Colonic mucosa (tissue), 4 donors: ENCODE measurements at regions not wholly inside any gene's neighbourhood (a gene's known extent, or its start where the extent isn't known, plus 50 kb on each side); places are given as distances from the start of the nearest gene placed in this dataset.
"Not testable (repeated sequence)": the region's sequence is repeated elsewhere in the genome, so short reads cannot be mapped to it uniquely, and the experiment has no call there.

Source experiments
- DNase-seq: peaks from one replicate; pipeline ENCODE4 v3.0.0-alpha.2; 2020
- H3K27ac ChIP-seq: fragments of 200-600 bp; one replicate; pipeline ENCODE4 v1.8.0; 2021
- H3K27me3 ChIP-seq: fragments of 200-600 bp; one replicate; pipeline ENCODE4 v1.8.0; 2021
- H3K36me3 ChIP-seq: fragments of 200-600 bp; one replicate; pipeline ENCODE4 v1.8.0; 2021
- H3K4me1 ChIP-seq: fragments of 200-600 bp; one replicate; pipeline ENCODE4 v1.8.0; 2021; ENCODE audit warnings: mild to moderate bottlenecking
- H3K4me3 ChIP-seq: fragments of 200-600 bp; one replicate; pipeline ENCODE4 v1.8.0; 2021
- H3K9ac ChIP-seq, 2 donors: one replicate each; pipeline ENCODE4 v1.7.0; 2013; ENCODE audit warnings: control low read depth in 2 of 2, low read depth in 2 of 2, low read length in 2 of 2
- H3K9me3 ChIP-seq: fragments of 200-600 bp; one replicate; pipeline ENCODE4 v1.8.0; 2021
- CTCF ChIP-seq: fragments of 200-600 bp; IDR thresholded peaks from one replicate; pipeline ENCODE4 v1.8.0; 2022; ENCODE audit warnings: antibody characterized with exemption, mild to moderate bottlenecking
- intact Hi-C: fragments of 100-400 bp; cut with DNase I; formaldehyde crosslinking; loops from one replicate; pipeline ENCODE4 v1.14.1; 2022
- donor health status: healthy.
- donor health status: DM: no; HTN: no; CAD: no.
- donor health status: DM: no; HTN: no; CAD: no.

- no peak overlapping the region for H3K27ac ChIP-seq
- no peak overlapping the region for H3K9ac ChIP-seq
- no peak for DNase-seq
- intact Hi-C loops = no loop called here
- no peaks in the 10 kb centered on the region for H3K9me3 ChIP-seq
- no peaks in the 10 kb centered on the region for H3K36me3 ChIP-seq
- no peak overlapping the region for H3K4me3 ChIP-seq
- no peak for TF ChIP-seq CTCF
- H3K27me3 ChIP-seq = no peaks in the 10 kb centered on the region
- no peaks in the 10 kb centered on the region for H3K4me1 ChIP-seq
Measured at GRCh38 chr10:52387744-52388143, 73.7 kb downstream of the DKK1 start.

- Histone ChIP-seq H3K4me1 (no peaks in the 10 kb centered on the region), H3K36me3 (no peaks in the 10 kb centered on the region), H3K9me3 (no peaks in the 10 kb centered on the region), H3K4me3 (no peak overlapping the region), H3K9ac (no peak overlapping the region), H3K27ac (no peak overlapping the region), H3K27me3 (no peaks in the 10 kb centered on the region)
- no peak for DNase-seq
- intact Hi-C loops = no loop called here
- no peak for TF ChIP-seq CTCF
Measured at GRCh38 chr10:52390388-52390787, 76.3 kb downstream of the DKK1 start.

- no peak for DNase-seq
- Histone ChIP-seq H3K4me3 (no peak overlapping the region), H3K9ac (no peak overlapping the region), H3K27me3 (no peaks in the 10 kb centered on the region), H3K9me3 (no peaks in the 10 kb centered on the region), H3K27ac (no peak overlapping the region), H3K4me1 (no peaks in the 10 kb centered on the region), H3K36me3 (no peaks in the 10 kb centered on the region)
- intact Hi-C loops = no loop called here
- TF ChIP-seq CTCF = no peak
Measured at GRCh38 chr10:52391927-52392602, 78.0 kb downstream of the DKK1 start.

GRCh38 chr10:52394246-52394645, 80.2 kb downstream of the DKK1 start:
- no peaks in the 10 kb centered on the region for H3K9me3 ChIP-seq
- no peak for TF ChIP-seq CTCF
- H3K36me3 ChIP-seq = no peaks in the 10 kb centered on the region
- no peak overlapping the region for H3K4me3 ChIP-seq
- no peaks in the 10 kb centered on the region for H3K4me1 ChIP-seq
- no peak overlapping the region for H3K27ac ChIP-seq
- H3K27me3 ChIP-seq = no peaks in the 10 kb centered on the region
- intact Hi-C loops = no loop called here
- no peak overlapping the region for H3K9ac ChIP-seq
- no peak for DNase-seq

GRCh38 chr10:52400562-52400961, 86.5 kb downstream of the DKK1 start:
- Histone ChIP-seq H3K9me3 (no peaks in the 10 kb centered on the region), H3K27me3 (no peaks in the 10 kb centered on the region), H3K4me3 (no peak overlapping the region), H3K36me3 (no peaks in the 10 kb centered on the region), H3K9ac (no peak overlapping the region), H3K27ac (no peak overlapping the region), H3K4me1 (no peaks in the 10 kb centered on the region)
- no peak for TF ChIP-seq CTCF
- intact Hi-C loops = no loop called here
- DNase-seq = no peak

- H3K9me3 ChIP-seq, intact Hi-C loops, H3K36me3 ChIP-seq, H3K4me3 ChIP-seq, H3K27ac ChIP-seq, H3K27me3 ChIP-seq, H3K4me1 ChIP-seq, DNase-seq, H3K9ac ChIP-seq: not testable (repeated sequence)
Measured at GRCh38 chr10:52403801-52404200, 89.7 kb downstream of the DKK1 start.
